ENCODE measurements at regions not wholly inside any gene's neighbourhood (a gene's known extent, or its start where the extent isn't known, plus 50 kb on each side); places are given as distances from the start of the nearest gene placed in this dataset.

GRCh38 chr7:132647311-132647710 is 71.0 kb upstream of the PLXNA4 start:
- H3K4me3 Mint-ChIP-seq = no peak overlapping the region
- no peaks in the 10 kb centered on the region for H3K36me3 Mint-ChIP-seq (ENCODE audit: low read depth)
- H3K27me3 Mint-ChIP-seq (ENCODE audit: low read depth, poor library complexity) = peaks cover 17% of the 10 kb centered on the region
- H3K27ac Mint-ChIP-seq = no peak overlapping the region
- TF ChIP-seq CTCF (IDR thresholded peaks at IDR 0.05) = no peak
- DNase-seq = no peak
- H3K4me1 Mint-ChIP-seq = no peaks in the 10 kb centered on the region
- no peaks in the 10 kb centered on the region for H3K9me3 Mint-ChIP-seq

DNA sequence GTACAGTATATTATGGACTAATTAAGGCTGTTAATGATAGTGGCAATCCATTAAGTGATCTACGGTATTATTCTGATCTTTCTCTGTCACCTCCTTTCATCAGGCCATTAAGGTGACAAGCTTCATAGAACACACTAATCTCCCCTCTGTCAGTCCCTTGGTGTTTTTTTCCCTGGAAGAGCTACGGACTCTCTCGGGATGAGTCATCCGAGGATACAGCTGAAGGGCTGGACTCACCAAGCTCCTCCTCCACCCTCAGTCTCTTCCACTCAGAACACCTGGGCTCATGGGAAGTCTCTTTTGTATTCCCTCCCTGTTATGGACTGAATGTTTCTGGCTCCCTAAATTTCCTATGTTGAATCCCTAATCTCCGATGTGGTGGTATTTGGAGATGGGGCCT is 69.8 kb upstream of the PLXNA4 start:
- Mint-ChIP-seq H3K27me3 (ENCODE audit: low read depth, poor library complexity) (peaks cover 17% of the 10 kb centered on the region), H3K4me1 (no peaks in the 10 kb centered on the region), H3K27ac (no peak overlapping the region), H3K36me3 (ENCODE audit: low read depth) (no peaks in the 10 kb centered on the region), H3K9me3 (no peaks in the 10 kb centered on the region), H3K4me3 (no peak overlapping the region)
- TF ChIP-seq CTCF (IDR thresholded peaks at IDR 0.05) = no peak
- no peak for DNase-seq

- Mint-ChIP-seq H3K27me3 (ENCODE audit: low read depth, poor library complexity) (peaks cover 28% of the 10 kb centered on the region), H3K4me3 (no peak overlapping the region)
- no peak for TF ChIP-seq CTCF (IDR thresholded peaks at IDR 0.05)
These were observed 67.0 kb upstream of the PLXNA4 start for GRCh38 chr7:132643302-132643701.

GRCh38 chr7:132641238-132641637 is 65.0 kb upstream of the PLXNA4 start:
- Mint-ChIP-seq H3K4me1 (no peaks in the 10 kb centered on the region), H3K27ac (no peak overlapping the region), H3K27me3 (ENCODE audit: low read depth, poor library complexity) (peaks cover 36% of the 10 kb centered on the region), H3K9me3 (no peaks in the 10 kb centered on the region), H3K4me3 (no peak overlapping the region), H3K36me3 (ENCODE audit: low read depth) (no peaks in the 10 kb centered on the region)
- DNase-seq = no peak
- no peak for TF ChIP-seq CTCF (IDR thresholded peaks at IDR 0.05)

More at GRCh38 chr7:132643302-132643701, 67.0 kb upstream of the PLXNA4 start:
- no peak overlapping the region for H3K27ac Mint-ChIP-seq
- DNase-seq = no peak
- no peaks in the 10 kb centered on the region for H3K36me3 Mint-ChIP-seq (ENCODE audit: low read depth)
- H3K4me1 Mint-ChIP-seq = no peaks in the 10 kb centered on the region
- no peaks in the 10 kb centered on the region for H3K9me3 Mint-ChIP-seq

- H3K27me3 Mint-ChIP-seq (ENCODE audit: low read depth, poor library complexity) = peaks cover 38% of the 10 kb centered on the region
- no peak for TF ChIP-seq CTCF (IDR thresholded peaks at IDR 0.05)
- H3K4me1 Mint-ChIP-seq = no peaks in the 10 kb centered on the region
- DNase-seq = no peak
- no peak overlapping the region for H3K4me3 Mint-ChIP-seq
- H3K27ac Mint-ChIP-seq = no peak overlapping the region
- H3K36me3 Mint-ChIP-seq (ENCODE audit: low read depth) = no peaks in the 10 kb centered on the region
- no peaks in the 10 kb centered on the region for H3K9me3 Mint-ChIP-seq
These were observed 63.7 kb upstream of the PLXNA4 start for GRCh38 chr7:132639983-132640382.

GRCh38 chr7:132638000-132638399 is 61.7 kb upstream of the PLXNA4 start:
- H3K27ac Mint-ChIP-seq = no peak overlapping the region
- no peak for TF ChIP-seq CTCF (IDR thresholded peaks at IDR 0.05)
- DNase-seq = no peak
- peaks cover 35% of the 10 kb centered on the region for H3K27me3 Mint-ChIP-seq (ENCODE audit: low read depth, poor library complexity)
- no peaks in the 10 kb centered on the region for H3K36me3 Mint-ChIP-seq (ENCODE audit: low read depth)
- no peaks in the 10 kb centered on the region for H3K4me1 Mint-ChIP-seq
- no peaks in the 10 kb centered on the region for H3K9me3 Mint-ChIP-seq
- H3K4me3 Mint-ChIP-seq = no peak overlapping the region

Data from nephron progenitor cell (in vitro differentiated cells).